ENCODE measurements at regions not wholly inside any gene's neighbourhood (a gene's known extent, or its start where the extent isn't known, plus 50 kb on each side); places are given as distances from the start of the nearest gene placed in this dataset.

DNA sequence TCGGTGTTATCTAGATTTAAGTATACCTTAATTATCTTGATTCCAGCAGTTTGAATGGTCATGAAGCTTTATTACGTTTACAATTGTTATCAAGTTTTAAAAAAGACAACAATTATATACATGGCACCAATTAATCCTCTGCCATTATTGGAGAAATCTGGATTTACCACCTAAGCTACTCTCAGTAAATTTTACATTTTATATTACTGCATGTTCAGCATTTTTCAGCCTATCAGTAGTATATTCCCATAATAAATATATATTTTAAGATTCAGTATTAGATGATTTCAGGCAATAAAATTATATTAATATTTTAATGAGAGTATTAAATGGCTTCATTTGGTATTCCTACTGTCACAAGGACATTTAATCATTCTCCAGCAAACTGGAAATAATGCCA lies 264.5 kb upstream of the PRDM9 start:
- TF ChIP-seq POLR2AphosphoS5 (IDR thresholded peaks at IDR 0.05): no peak
- TF ChIP-seq, protein P1, sequence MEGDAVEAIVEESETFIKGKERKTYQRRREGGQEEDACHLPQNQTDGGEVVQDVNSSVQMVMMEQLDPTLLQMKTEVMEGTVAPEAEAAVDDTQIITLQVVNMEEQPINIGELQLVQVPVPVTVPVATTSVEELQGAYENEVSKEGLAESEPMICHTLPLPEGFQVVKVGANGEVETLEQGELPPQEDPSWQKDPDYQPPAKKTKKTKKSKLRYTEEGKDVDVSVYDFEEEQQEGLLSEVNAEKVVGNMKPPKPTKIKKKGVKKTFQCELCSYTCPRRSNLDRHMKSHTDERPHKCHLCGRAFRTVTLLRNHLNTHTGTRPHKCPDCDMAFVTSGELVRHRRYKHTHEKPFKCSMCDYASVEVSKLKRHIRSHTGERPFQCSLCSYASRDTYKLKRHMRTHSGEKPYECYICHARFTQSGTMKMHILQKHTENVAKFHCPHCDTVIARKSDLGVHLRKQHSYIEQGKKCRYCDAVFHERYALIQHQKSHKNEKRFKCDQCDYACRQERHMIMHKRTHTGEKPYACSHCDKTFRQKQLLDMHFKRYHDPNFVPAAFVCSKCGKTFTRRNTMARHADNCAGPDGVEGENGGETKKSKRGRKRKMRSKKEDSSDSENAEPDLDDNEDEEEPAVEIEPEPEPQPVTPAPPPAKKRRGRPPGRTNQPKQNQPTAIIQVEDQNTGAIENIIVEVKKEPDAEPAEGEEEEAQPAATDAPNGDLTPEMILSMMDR (IDR thresholded peaks at IDR 0.05): no peak
- TF ChIP-seq POLR2A (IDR thresholded peaks at IDR 0.05): no peak

DNA sequence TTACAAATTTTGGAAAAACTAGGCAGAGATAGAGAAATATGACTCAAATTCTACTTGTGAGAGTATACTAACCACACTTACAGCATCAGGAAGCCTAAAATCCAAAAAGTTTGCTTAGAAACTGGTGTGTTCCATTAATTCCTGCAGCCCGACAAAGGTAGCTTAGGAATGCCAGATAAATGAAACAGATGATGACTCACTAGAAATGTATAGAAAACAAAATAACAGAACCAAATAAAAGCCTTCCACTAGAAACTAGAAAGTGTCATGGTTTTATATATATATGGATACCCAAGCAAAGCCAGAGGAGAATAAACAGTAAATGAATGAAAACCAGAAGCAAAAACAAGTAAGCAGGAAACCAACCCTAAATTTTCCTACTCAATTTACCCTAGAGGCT lies 272.2 kb upstream of the PRDM9 start:
- 72% methylated on average over 1 of the region's 1 CpG for WGBS

More for the DNA sequence above, 264.5 kb upstream of the PRDM9 start:
- Histone ChIP-seq H3K9me3 (no peaks in the 10 kb centered on the region), H3K27me3 (replicated peaks; ENCODE audit: insufficient read depth) (no peaks in the 10 kb centered on the region), H3K36me3 (no peaks in the 10 kb centered on the region), H3K27ac (no peak overlapping the region), H3K4me3 (no peak overlapping the region), H3K4me1 (replicated peaks) (no peaks in the 10 kb centered on the region)
- intact Hi-C loops (cut with DNase I): no loop called here
- WGBS: 78% methylated on average over 2 of the region's 2 CpGs
- DNase-seq (ENCODE audit: low spot score): no peak

DNA sequence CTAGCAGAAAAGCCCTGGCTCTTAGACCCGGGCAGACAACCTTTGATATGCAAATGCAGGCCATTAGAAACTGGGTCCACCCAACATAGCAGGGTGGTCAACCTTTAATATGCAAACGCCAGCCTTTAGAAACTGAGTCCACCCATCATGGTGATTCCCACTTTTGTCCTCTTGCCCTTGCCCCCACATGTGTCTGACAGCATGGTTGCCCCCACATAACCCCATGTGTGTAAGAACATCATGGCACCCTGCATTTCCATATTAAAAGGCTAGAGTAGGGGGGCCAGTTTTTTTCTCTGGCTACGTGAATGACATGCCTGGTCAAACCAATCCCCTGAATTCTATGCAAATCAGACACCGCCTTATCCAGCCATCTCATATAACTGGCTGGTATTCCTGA lies 273.2 kb upstream of the PRDM9 start:
- no peak for DNase-seq (ENCODE audit: low spot score)
- TF ChIP-seq POLR2A (IDR thresholded peaks at IDR 0.05) (no peak), POLR2AphosphoS5 (IDR thresholded peaks at IDR 0.05) (no peak)
- TF ChIP-seq, protein P1 (IDR thresholded peaks at IDR 0.05): no peak
- Histone ChIP-seq H3K9me3 (no peaks in the 10 kb centered on the region), H3K4me1 (replicated peaks) (no peaks in the 10 kb centered on the region), H3K27me3 (replicated peaks; ENCODE audit: insufficient read depth) (no peaks in the 10 kb centered on the region), H3K4me3 (no peak overlapping the region), H3K27ac (no peak overlapping the region), H3K36me3 (no peaks in the 10 kb centered on the region)
- intact Hi-C loops (cut with DNase I): no loop called here
- WGBS: 79% methylated on average over 4 of the region's 4 CpGs

More for the DNA sequence above, 272.2 kb upstream of the PRDM9 start:
- no peaks in the 10 kb centered on the region for H3K4me1 ChIP-seq (replicated peaks)
- H3K4me3 ChIP-seq: no peak overlapping the region
- no peak overlapping the region for H3K27ac ChIP-seq
- no peaks in the 10 kb centered on the region for H3K27me3 ChIP-seq (replicated peaks; ENCODE audit: insufficient read depth)
- DNase-seq (ENCODE audit: low spot score): no peak
- no peaks in the 10 kb centered on the region for H3K9me3 ChIP-seq
- intact Hi-C loops (cut with DNase I): no loop called here
- TF ChIP-seq POLR2AphosphoS5 (IDR thresholded peaks at IDR 0.05) (no peak), POLR2A (IDR thresholded peaks at IDR 0.05) (no peak)
- TF ChIP-seq, protein P1 (IDR thresholded peaks at IDR 0.05): no peak
- no peaks in the 10 kb centered on the region for H3K36me3 ChIP-seq

DNA sequence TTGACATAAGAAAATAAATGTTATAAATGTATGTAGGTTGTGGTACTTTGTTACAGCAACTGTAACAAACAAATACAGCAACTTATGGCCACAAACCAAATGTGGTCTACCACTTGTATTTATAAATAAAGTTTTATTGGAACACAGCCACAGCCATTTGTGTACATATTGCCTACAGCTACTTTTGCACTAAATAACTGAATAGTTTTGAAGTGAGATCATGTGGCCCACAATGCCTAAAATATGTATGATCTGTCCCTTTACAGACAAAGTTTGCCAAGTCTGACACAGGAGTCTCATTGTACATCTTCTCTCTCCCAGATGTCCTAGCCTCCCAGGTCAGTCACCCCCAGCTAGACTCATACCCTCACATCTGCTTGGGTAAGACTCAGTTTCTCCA lies 283.6 kb upstream of the PRDM9 start:
- DNase-seq (ENCODE audit: low spot score): no peak
- no peak for TF ChIP-seq POLR2A (IDR thresholded peaks at IDR 0.05)
- TF ChIP-seq, protein P1 (IDR thresholded peaks at IDR 0.05): no peak
- TF ChIP-seq POLR2AphosphoS5 (IDR thresholded peaks at IDR 0.05): no peak
- H3K27me3 ChIP-seq (replicated peaks; ENCODE audit: insufficient read depth): no peaks in the 10 kb centered on the region
- no peaks in the 10 kb centered on the region for H3K9me3 ChIP-seq
- no peak overlapping the region for H3K4me3 ChIP-seq
- no peak overlapping the region for H3K27ac ChIP-seq
- H3K36me3 ChIP-seq: no peaks in the 10 kb centered on the region
- intact Hi-C loops (cut with DNase I): no loop called here
- no peaks in the 10 kb centered on the region for H3K4me1 ChIP-seq (replicated peaks)

DNA sequence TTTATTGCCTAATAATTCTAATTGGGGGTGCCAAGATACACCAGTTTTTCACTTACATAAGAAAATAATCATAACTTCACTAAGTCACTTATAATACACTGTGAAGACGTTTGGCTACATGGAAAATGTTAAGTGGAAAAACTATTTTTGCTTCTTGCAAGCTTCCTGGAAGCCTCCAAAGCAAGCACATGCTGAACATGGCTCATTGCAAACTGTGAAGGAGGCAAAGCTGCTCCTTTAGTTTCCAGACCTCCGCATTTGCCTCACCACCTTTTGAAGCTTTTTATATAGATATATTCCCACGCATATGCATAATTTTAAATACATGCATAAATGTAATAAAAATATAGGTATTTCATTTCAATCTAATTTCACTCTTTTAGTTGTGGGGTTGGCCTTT lies 285.6 kb upstream of the PRDM9 start:
- H3K27ac ChIP-seq: no peak overlapping the region
- no peak for TF ChIP-seq POLR2A (IDR thresholded peaks at IDR 0.05)
- TF ChIP-seq, protein P1 (IDR thresholded peaks at IDR 0.05): no peak
- TF ChIP-seq POLR2AphosphoS5 (IDR thresholded peaks at IDR 0.05): no peak
- intact Hi-C loops (cut with DNase I): no loop called here
- H3K27me3 ChIP-seq (replicated peaks; ENCODE audit: insufficient read depth): no peaks in the 10 kb centered on the region
- DNase-seq (ENCODE audit: low spot score): no peak
- H3K36me3 ChIP-seq: no peaks in the 10 kb centered on the region
- H3K4me1 ChIP-seq (replicated peaks): no peaks in the 10 kb centered on the region
- H3K9me3 ChIP-seq: no peaks in the 10 kb centered on the region
- WGBS: 84% methylated on average over 3 of the region's 3 CpGs
- no peak overlapping the region for H3K4me3 ChIP-seq

Data from prostate gland (tissue), 2 donors.